NCI-H1417 treated with DMSO at 0.1 percent for 48 hours (cell line): ENCODE measurements at regions not wholly inside any gene's neighbourhood (a gene's known extent, or its start where the extent isn't known, plus 50 kb on each side); places are given as distances from the start of the nearest gene placed in this dataset.
"Not testable (repeated sequence)": the region's sequence is repeated elsewhere in the genome, so short reads cannot be mapped to it uniquely, and the experiment has no call there.

Experiments
- DNase-seq: peaks from one replicate; lab custom pipeline; 2025; lab: John Stamatoyannopoulos, UW

GRCh38 chr2:195537811-195538210 lies 119.2 kb upstream of the SLC39A10 start:
- DNase-seq: no peak

GRCh38 chr2:195536906-195537305 lies 120.1 kb upstream of the SLC39A10 start:
- DNase-seq: no peak

- DNase-seq: no peak
Observed at GRCh38 chr2:195535911-195536522, 121.0 kb upstream of the SLC39A10 start.

- no peak for DNase-seq
Observed at GRCh38 chr2:195534971-195535370, 122.1 kb upstream of the SLC39A10 start.

- no peak for DNase-seq
Observed at GRCh38 chr2:195533771-195534642, 123.0 kb upstream of the SLC39A10 start.

- DNase-seq: no peak
Observed at GRCh38 chr2:195532628-195533271, 124.3 kb upstream of the SLC39A10 start.

GRCh38 chr2:195532255-195532627 lies 124.8 kb upstream of the SLC39A10 start:
- no peak for DNase-seq

- DNase-seq: no peak
Observed at GRCh38 chr2:195531754-195532153, 125.3 kb upstream of the SLC39A10 start.

GRCh38 chr2:195523242-195523641 lies 133.8 kb upstream of the SLC39A10 start:
- not testable (repeated sequence) for DNase-seq

GRCh38 chr2:195521589-195521988 lies 135.4 kb upstream of the SLC39A10 start:
- no peak for DNase-seq

- no peak for DNase-seq
Observed at GRCh38 chr2:195520671-195521155, 136.3 kb upstream of the SLC39A10 start.

- no peak for DNase-seq
Observed at GRCh38 chr2:195515551-195515950, 141.5 kb upstream of the SLC39A10 start.

GRCh38 chr2:195514365-195514764 lies 142.7 kb upstream of the SLC39A10 start:
- no peak for DNase-seq

GRCh38 chr2:195513119-195513518 lies 143.9 kb upstream of the SLC39A10 start:
- no peak for DNase-seq

- no peak for DNase-seq
Observed at GRCh38 chr2:195509551-195509950, 147.5 kb upstream of the SLC39A10 start.

GRCh38 chr2:195508139-195508455 lies 148.9 kb upstream of the SLC39A10 start:
- DNase-seq: no peak

GRCh38 chr2:195507447-195508138 lies 149.4 kb upstream of the SLC39A10 start:
- no peak for DNase-seq

GRCh38 chr2:195505701-195506100 lies 151.3 kb upstream of the SLC39A10 start:
- DNase-seq: no peak

GRCh38 chr2:195503208-195503607 lies 153.8 kb upstream of the SLC39A10 start:
- DNase-seq: no peak

GRCh38 chr2:195501746-195502145 lies 155.3 kb upstream of the SLC39A10 start:
- DNase-seq: no peak

GRCh38 chr2:195500879-195501278 lies 156.1 kb upstream of the SLC39A10 start:
- no peak for DNase-seq

GRCh38 chr2:195498839-195499490 lies 158.1 kb upstream of the SLC39A10 start:
- no peak for DNase-seq
